Prostate gland (tissue), 2 donors: ENCODE measurements at regions not wholly inside any gene's neighbourhood (a gene's known extent, or its start where the extent isn't known, plus 50 kb on each side); places are given as distances from the start of the nearest gene placed in this dataset.
A peak's percentile ranks its signal among the peaks of the same experiment; 100 is the strongest.

Experiments
- DNase-seq: peaks from one replicate; pipeline ENCODE4 v3.0.0-alpha.2; 2019; ENCODE audit warnings: low spot score
- H3K27ac ChIP-seq, 2 donors: fragments of 200-600 bp; sonication (generic); 2 replicates each; pipeline ENCODE4 v1.5.1; 2017 to 2019
- H3K27me3 ChIP-seq: fragments of 200-600 bp; sonication (generic); replicated peaks from 2 replicates; pipeline ENCODE4 v1.5.1; 2019; ENCODE audit not compliant: insufficient read depth
- H3K36me3 ChIP-seq, 2 donors: fragments of 200-600 bp; sonication (generic); 1 replicate in 1 of 2; 2 replicates in 1 of 2; pipeline versions ENCODE4 v1.5.1 to v1.8.1; 2017 to 2019
- H3K4me1 ChIP-seq: fragments of 200-600 bp; sonication (generic); replicated peaks from 2 replicates; pipeline ENCODE4 v1.5.1; 2019
- H3K4me3 ChIP-seq, 2 donors: fragments of 200-600 bp; sonication (generic); 2 replicates each; pipeline ENCODE4 v1.5.1; 2017 to 2019
- H3K9me3 ChIP-seq: fragments of 200-600 bp; sonication (generic); 2 replicates; pipeline ENCODE4 v1.5.1; 2017
- POLR2A ChIP-seq: fragments of 450-650 bp; IDR thresholded peaks from one replicate; pipeline ENCODE4 v1.6.1; 2016; ENCODE audit warnings: antibody characterized with exemption, mild to moderate bottlenecking
- POLR2AphosphoS5 ChIP-seq: sonication (generic); formaldehyde crosslinking; IDR thresholded peaks from one replicate; pipeline ENCODE4 v1.6.1; 2017; ENCODE audit warnings: antibody characterized with exemption
- WGBS: methylation state at CpG from one replicate; pipeline ENCODE4 v1.1.5; 2018; 5-methylcytosine and 5-hydroxymethylcytosine counted together
- intact Hi-C: fragments of 100-400 bp; cut with DNase I; formaldehyde crosslinking; loops from one replicate; pipeline ENCODE4 v1.14.2; 2022
- TF ChIP-seq, protein P1 (sequence below), 4 experiments: fragments of 200-600 bp in 2 of 4; fragments of 450-650 bp in 2 of 4; sonication (generic) in 2 of 4; IDR thresholded peaks; 1 replicate in 3 of 4; 2 replicates in 1 of 4; pipeline ENCODE4 v1.5.1; 2016 to 2019; ENCODE audit warnings: antibody characterized with exemption in 4 of 4, mild to moderate bottlenecking in 2 of 4, moderate library complexity in 2 of 4

- 37% methylated on average over 5 of the region's 5 CpGs for WGBS
- Histone ChIP-seq H3K4me3 (no peak overlapping the region), H3K27me3 (no peaks in the 10 kb centered on the region), H3K27ac (no peak overlapping the region), H3K9me3 (no peaks in the 10 kb centered on the region), H3K36me3 (no peaks in the 10 kb centered on the region), H3K4me1 (no peaks in the 10 kb centered on the region)
- no peak for TF ChIP-seq POLR2AphosphoS5
- TF ChIP-seq, protein P1, sequence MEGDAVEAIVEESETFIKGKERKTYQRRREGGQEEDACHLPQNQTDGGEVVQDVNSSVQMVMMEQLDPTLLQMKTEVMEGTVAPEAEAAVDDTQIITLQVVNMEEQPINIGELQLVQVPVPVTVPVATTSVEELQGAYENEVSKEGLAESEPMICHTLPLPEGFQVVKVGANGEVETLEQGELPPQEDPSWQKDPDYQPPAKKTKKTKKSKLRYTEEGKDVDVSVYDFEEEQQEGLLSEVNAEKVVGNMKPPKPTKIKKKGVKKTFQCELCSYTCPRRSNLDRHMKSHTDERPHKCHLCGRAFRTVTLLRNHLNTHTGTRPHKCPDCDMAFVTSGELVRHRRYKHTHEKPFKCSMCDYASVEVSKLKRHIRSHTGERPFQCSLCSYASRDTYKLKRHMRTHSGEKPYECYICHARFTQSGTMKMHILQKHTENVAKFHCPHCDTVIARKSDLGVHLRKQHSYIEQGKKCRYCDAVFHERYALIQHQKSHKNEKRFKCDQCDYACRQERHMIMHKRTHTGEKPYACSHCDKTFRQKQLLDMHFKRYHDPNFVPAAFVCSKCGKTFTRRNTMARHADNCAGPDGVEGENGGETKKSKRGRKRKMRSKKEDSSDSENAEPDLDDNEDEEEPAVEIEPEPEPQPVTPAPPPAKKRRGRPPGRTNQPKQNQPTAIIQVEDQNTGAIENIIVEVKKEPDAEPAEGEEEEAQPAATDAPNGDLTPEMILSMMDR (IDR thresholded peaks at IDR 0.05) = no peak
- no peak for TF ChIP-seq POLR2A
- no peak for DNase-seq
- intact Hi-C loops = no loop called here
These were observed 194.9 kb downstream of the SCP2D1 start for GRCh38 chr20:19008497-19008896.

GRCh38 chr20:19009081-19009688 lies 195.6 kb downstream of the SCP2D1 start:
- 79% methylated on average over 4 of the region's 4 CpGs for WGBS
- H3K9me3 ChIP-seq = no peaks in the 10 kb centered on the region
- H3K36me3 ChIP-seq = no peaks in the 10 kb centered on the region
- TF ChIP-seq POLR2A = no peak
- TF ChIP-seq POLR2AphosphoS5 = no peak
- TF ChIP-seq, protein P1 (IDR thresholded peaks at IDR 0.05) = no peak
- no peaks in the 10 kb centered on the region for H3K27me3 ChIP-seq
- H3K4me1 ChIP-seq = no peaks in the 10 kb centered on the region
- no peak overlapping the region for H3K4me3 ChIP-seq
- intact Hi-C loops = no loop called here
- no peak for DNase-seq
- no peak overlapping the region for H3K27ac ChIP-seq

GRCh38 chr20:19012676-19013075 lies 199.1 kb downstream of the SCP2D1 start:
- H3K4me1 ChIP-seq = no peaks in the 10 kb centered on the region
- H3K27ac ChIP-seq = no peak overlapping the region
- no peak for DNase-seq
- no peaks in the 10 kb centered on the region for H3K27me3 ChIP-seq
- H3K9me3 ChIP-seq = no peaks in the 10 kb centered on the region
- intact Hi-C loops = no loop called here
- no peaks in the 10 kb centered on the region for H3K36me3 ChIP-seq
- 48% methylated on average over 7 of the region's 7 CpGs for WGBS
- TF ChIP-seq, protein P1 (IDR thresholded peaks at IDR 0.05) = no peak
- no peak for TF ChIP-seq POLR2AphosphoS5
- no peak for TF ChIP-seq POLR2A
- H3K4me3 ChIP-seq = no peak overlapping the region

GRCh38 chr20:19013907-19014306 lies 198.5 kb upstream of the SLC24A3 start:
- H3K36me3 ChIP-seq = no peaks in the 10 kb centered on the region
- no peaks in the 10 kb centered on the region for H3K27me3 ChIP-seq
- intact Hi-C loops = no loop called here
- no peak overlapping the region for H3K4me3 ChIP-seq
- H3K27ac ChIP-seq = no peak overlapping the region
- H3K4me1 ChIP-seq = no peaks in the 10 kb centered on the region
- TF ChIP-seq, protein P1 (IDR thresholded peaks at IDR 0.05) = no peak
- TF ChIP-seq POLR2AphosphoS5 (no peak), POLR2A (no peak)
- no peak for DNase-seq
- WGBS = 88% methylated on average over 2 of the region's 2 CpGs
- H3K9me3 ChIP-seq = no peaks in the 10 kb centered on the region

GRCh38 chr20:19015351-19016139 lies 196.9 kb upstream of the SLC24A3 start:
- intact Hi-C loops = no loop called here
- no peaks in the 10 kb centered on the region for H3K36me3 ChIP-seq
- H3K27ac ChIP-seq = no peak overlapping the region
- peak; percentile 3 for DNase-seq
- WGBS = 50% methylated on average over 11 of the region's 11 CpGs
- H3K9me3 ChIP-seq = no peaks in the 10 kb centered on the region
- no peaks in the 10 kb centered on the region for H3K27me3 ChIP-seq
- H3K4me1 ChIP-seq = no peaks in the 10 kb centered on the region
- no peak overlapping the region for H3K4me3 ChIP-seq
- TF ChIP-seq, protein P1 (IDR thresholded peaks at IDR 0.05) = no peak
- no peak for TF ChIP-seq POLR2A
- no peak for TF ChIP-seq POLR2AphosphoS5
